HG03565 (cell line): ENCODE measurements at regions not wholly inside any gene's neighbourhood (a gene's known extent, or its start where the extent isn't known, plus 50 kb on each side); places are given as distances from the start of the nearest gene placed in this dataset.

Experiments
- ATAC-seq: cut with Tn5 transposase; IDR thresholded peaks from one replicate; pipeline ENCODE4 v1.9.1; 2021; ENCODE audit warnings: mild to moderate bottlenecking, moderate library complexity; ENCODE audit not compliant: unreplicated experiment

GRCh38 chr11:127119356-127119755, 118.8 kb upstream of the KIRREL3 start:
- no peak for ATAC-seq

- ATAC-seq, result no peak
Observed at GRCh38 chr11:127118811-127119210, 118.2 kb upstream of the KIRREL3 start.

GRCh38 chr11:127117231-127117739, 116.7 kb upstream of the KIRREL3 start:
- ATAC-seq, result no peak

GRCh38 chr11:127115844-127116243, 115.3 kb upstream of the KIRREL3 start:
- no peak for ATAC-seq

- no peak for ATAC-seq
Observed at GRCh38 chr11:127114035-127114434, 113.5 kb upstream of the KIRREL3 start.

GRCh38 chr11:127110542-127110941, 110.0 kb upstream of the KIRREL3 start:
- no peak for ATAC-seq

- no peak for ATAC-seq
Observed at GRCh38 chr11:127109796-127110480, 109.4 kb upstream of the KIRREL3 start.

GRCh38 chr11:127108838-127109237, 108.3 kb upstream of the KIRREL3 start:
- ATAC-seq, result no peak

- ATAC-seq, result no peak
Observed at GRCh38 chr11:127106938-127107337, 106.4 kb upstream of the KIRREL3 start.

- no peak for ATAC-seq
Observed at GRCh38 chr11:127105593-127106541, 105.3 kb upstream of the KIRREL3 start.

- ATAC-seq, result no peak
Observed at GRCh38 chr11:127103586-127104388, 103.2 kb upstream of the KIRREL3 start.

GRCh38 chr11:127098684-127099083, 98.1 kb upstream of the KIRREL3 start:
- no peak for ATAC-seq

GRCh38 chr11:127080735-127081134, 80.2 kb upstream of the KIRREL3 start:
- no peak for ATAC-seq

GRCh38 chr11:127075758-127076157, 75.2 kb upstream of the KIRREL3 start:
- no peak for ATAC-seq

- ATAC-seq, result peak; percentile 95
Observed at GRCh38 chr11:127074151-127074761, 73.7 kb upstream of the KIRREL3 start.

GRCh38 chr11:127073621-127074020, 73.1 kb upstream of the KIRREL3 start:
- no peak for ATAC-seq

- ATAC-seq, result no peak
Observed at GRCh38 chr11:127071606-127072005, 71.0 kb upstream of the KIRREL3 start.

GRCh38 chr11:127070808-127071207, 70.2 kb upstream of the KIRREL3 start:
- no peak for ATAC-seq

GRCh38 chr11:127066401-127067090, 66.0 kb upstream of the KIRREL3 start:
- ATAC-seq, result no peak

- ATAC-seq, result no peak
Observed at GRCh38 chr11:127063241-127063640, 62.7 kb upstream of the KIRREL3 start.
